ENCODE measurements at regions not wholly inside any gene's neighbourhood (a gene's known extent, or its start where the extent isn't known, plus 50 kb on each side); places are given as distances from the start of the nearest gene placed in this dataset.

- Histone ChIP-seq H4K5ac (ENCODE audit: insufficient read length, low read depth, low read length) (no peak overlapping the region), H3K4ac (ENCODE audit: low read depth, low read length) (no peak overlapping the region), H3K9ac (ENCODE audit: extremely low read depth, insufficient read length, low read length) (no peak overlapping the region), H2BK15ac (ENCODE audit: low read depth, low read length) (no peak overlapping the region), H4K20me1 (ENCODE audit: control insufficient read depth, insufficient read depth, insufficient read length) (no peaks in the 10 kb centered on the region), H3K23me2 (ENCODE audit: insufficient read length, low read depth, low read length, poor library complexity, severe bottlenecking) (no peaks in the 10 kb centered on the region), H3K4me2 (ENCODE audit: insufficient read depth, insufficient read length, low read length) (no peak overlapping the region), H3K4me1 (ENCODE audit: insufficient read depth, low read length) (no peaks in the 10 kb centered on the region), H2BK12ac (ENCODE audit: insufficient read length, low read depth, low read length) (no peak overlapping the region), H3T11ph (ENCODE audit: low read length) (no peak overlapping the region), H3K27ac (ENCODE audit: insufficient read length, low read depth, low read length) (no peak overlapping the region), H3K79me1 (ENCODE audit: insufficient read depth, low read depth, low read length, poor library complexity, severe bottlenecking) (no peaks in the 10 kb centered on the region), H3K14ac (ENCODE audit: insufficient read depth, low read length) (no peak overlapping the region), H3K23ac (ENCODE audit: insufficient read length, low read depth, low read length) (no peak overlapping the region), H4K8ac (replicated peaks; ENCODE audit: insufficient read length, low read depth, low read length) (no peak overlapping the region), H3K56ac (ENCODE audit: insufficient read length, low read depth, low read length) (no peak overlapping the region), H3K27me3 (ENCODE audit: insufficient read depth, low read length) (no peaks in the 10 kb centered on the region), H3K9me3 (ENCODE audit: control insufficient read depth, low read depth, low read length) (no peaks in the 10 kb centered on the region), H2BK20ac (ENCODE audit: low read depth, low read length, poor library complexity, severe bottlenecking) (no peak overlapping the region), H2BK5ac (ENCODE audit: insufficient read length, low read length) (no peak overlapping the region), H2AFZ (ENCODE audit: low read length) (no peak overlapping the region), H3K79me2 (ENCODE audit: insufficient read depth, low read length) (no peaks in the 10 kb centered on the region), H4K91ac (ENCODE audit: insufficient read length, low read depth, low read length) (no peak overlapping the region), H2AK5ac (ENCODE audit: insufficient read length, low read length) (no peak overlapping the region), H3K18ac (ENCODE audit: insufficient read length, low read depth, low read length) (no peak overlapping the region), H2BK120ac (ENCODE audit: low read depth, low read length, poor library complexity, severe bottlenecking) (no peak overlapping the region)
- Mint-ChIP-seq H3K36me3 (ENCODE audit: insufficient read depth in 1 of 3, low read depth in 3 of 3) (peaks cover 0 to 4% (median 0%) of the 10 kb centered on the region in 3 experiments; a peak in 1 of 7 replicates), H3K4me3 (no peak overlapping the region), H3K27ac (no peak overlapping the region), H3K9me3 (peaks cover 3 to 9% of the 10 kb centered on the region in 2 experiments; a peak in 2 of 5 replicates), H3K27me3 (ENCODE audit: low read depth) (no peaks in the 10 kb centered on the region; the same call in 1 of the 2 replicates), H3K4me1 (no peaks in the 10 kb centered on the region)
- TF ChIP-seq, protein P1, sequence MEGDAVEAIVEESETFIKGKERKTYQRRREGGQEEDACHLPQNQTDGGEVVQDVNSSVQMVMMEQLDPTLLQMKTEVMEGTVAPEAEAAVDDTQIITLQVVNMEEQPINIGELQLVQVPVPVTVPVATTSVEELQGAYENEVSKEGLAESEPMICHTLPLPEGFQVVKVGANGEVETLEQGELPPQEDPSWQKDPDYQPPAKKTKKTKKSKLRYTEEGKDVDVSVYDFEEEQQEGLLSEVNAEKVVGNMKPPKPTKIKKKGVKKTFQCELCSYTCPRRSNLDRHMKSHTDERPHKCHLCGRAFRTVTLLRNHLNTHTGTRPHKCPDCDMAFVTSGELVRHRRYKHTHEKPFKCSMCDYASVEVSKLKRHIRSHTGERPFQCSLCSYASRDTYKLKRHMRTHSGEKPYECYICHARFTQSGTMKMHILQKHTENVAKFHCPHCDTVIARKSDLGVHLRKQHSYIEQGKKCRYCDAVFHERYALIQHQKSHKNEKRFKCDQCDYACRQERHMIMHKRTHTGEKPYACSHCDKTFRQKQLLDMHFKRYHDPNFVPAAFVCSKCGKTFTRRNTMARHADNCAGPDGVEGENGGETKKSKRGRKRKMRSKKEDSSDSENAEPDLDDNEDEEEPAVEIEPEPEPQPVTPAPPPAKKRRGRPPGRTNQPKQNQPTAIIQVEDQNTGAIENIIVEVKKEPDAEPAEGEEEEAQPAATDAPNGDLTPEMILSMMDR (conservative IDR thresholded peaks at IDR 0.05), result no peak
- WGBS (ENCODE audit: extremely low coverage, insufficient read length, low lambda C conversion rate), result no CpG with 5 or more reads among the region's 4 CpGs
- DNase-seq, result no peak
Observed at GRCh38 chr18:27848336-27848735, 328.6 kb downstream of the CDH2 start.
